ENCODE measurements at regions not wholly inside any gene's neighbourhood (a gene's known extent, or its start where the extent isn't known, plus 50 kb on each side); places are given as distances from the start of the nearest gene placed in this dataset.
"Not testable (repeated sequence)": the region's sequence is repeated elsewhere in the genome, so short reads cannot be mapped to it uniquely, and the experiment has no call there.

DNA sequence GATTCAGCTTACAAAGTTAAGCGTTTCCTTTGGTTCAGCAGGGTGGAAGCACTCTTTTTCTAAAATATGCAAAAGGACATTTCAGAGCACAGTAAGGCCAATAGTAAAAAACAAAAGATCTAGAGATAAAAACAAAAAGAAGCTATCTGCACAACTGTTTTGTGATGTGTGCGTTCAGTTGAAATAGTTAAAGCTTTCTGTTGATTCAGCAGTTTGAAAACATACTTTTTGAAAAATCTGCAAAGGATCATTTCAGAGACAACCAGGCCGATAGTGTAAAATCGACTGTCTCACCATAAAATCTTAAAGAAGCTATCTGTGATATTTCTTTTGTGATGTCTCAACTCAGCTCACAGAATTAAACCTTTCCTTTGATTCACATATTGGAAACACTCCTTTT, 300.0 kb upstream of the ALG10B start:
- DNase-seq (ENCODE audit: low spot score): no peak

DNA sequence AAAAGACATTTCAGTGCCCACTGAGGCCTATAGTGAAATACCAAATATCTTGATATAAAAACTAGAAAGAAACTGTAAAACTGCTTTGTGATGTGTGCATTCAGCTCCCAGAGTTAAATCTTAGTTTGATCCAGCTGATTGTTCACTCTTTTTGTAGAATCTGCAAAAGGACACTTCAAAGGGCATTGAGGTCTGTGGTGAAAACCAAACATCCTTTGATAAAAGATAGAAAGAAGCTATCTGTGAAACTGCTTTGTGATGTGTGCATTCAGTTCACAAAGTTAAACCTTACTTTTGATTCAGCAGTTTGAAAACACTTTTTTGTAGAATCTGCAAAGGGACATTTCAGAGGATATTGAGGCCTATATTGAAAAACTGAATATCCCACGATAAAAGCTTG, 290.7 kb upstream of the ALG10B start:
- DNase-seq (ENCODE audit: low spot score): no peak

DNA sequence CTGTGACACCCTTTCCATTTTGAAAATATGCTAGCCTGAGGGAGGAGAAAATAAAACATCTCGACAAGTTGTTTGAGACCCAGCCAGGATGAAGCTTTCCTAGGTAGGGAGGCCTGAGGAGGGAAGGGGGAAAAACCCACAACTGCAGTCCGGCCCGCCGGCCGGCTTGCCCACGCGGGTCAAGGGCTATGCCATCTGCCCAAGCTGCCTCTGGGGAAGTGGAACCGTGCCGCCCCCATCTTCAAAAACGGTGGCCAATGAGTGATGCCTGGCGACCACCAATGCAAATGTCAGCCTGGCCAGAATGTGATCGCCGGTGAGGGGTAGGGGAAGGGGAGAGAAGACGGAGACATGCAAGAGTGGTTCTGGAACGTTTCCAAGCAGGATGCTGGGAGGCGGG, 263.5 kb upstream of the ALG10B start:
- no peak for DNase-seq (ENCODE audit: low spot score)

DNA sequence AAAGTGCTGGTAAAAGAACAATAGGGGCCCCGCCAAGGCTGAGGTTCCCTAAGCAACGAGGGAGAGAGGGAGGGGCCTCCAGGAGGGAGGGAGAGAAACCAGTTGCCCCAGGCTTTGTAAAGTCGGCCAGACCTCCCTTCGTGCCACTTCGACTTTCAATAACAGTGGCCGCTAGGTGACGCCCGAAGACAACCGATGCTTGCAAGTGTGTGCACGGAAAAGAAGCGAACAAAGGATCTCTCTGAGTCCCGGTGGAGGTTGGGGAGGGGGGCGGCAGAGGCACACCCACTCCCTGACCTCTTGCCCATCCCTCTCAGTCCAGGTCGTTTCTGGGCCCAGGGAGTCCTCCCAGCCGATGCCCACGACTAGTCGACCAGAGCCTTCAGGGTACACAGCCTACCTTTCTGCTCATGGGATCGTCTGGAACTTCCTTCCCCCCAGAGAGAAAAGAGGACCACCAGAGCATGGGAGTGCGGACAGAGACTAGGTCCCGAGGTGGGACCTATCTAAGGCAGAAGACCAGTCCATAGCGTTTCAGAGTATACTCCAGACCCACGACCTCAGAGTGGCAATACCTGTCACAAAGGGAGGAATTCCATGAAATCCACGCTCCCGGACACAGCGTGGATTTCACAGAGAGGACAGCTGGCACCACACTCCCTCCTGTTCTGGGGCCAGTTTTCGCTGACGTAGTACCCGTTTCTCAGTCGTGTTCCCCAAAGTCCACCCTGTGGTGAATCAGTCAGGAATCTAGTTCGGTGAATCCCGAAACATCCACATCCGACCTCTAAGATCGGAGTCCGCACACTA, 262.7 kb upstream of the ALG10B start:
- DNase-seq (ENCODE audit: low spot score): no peak

DNA sequence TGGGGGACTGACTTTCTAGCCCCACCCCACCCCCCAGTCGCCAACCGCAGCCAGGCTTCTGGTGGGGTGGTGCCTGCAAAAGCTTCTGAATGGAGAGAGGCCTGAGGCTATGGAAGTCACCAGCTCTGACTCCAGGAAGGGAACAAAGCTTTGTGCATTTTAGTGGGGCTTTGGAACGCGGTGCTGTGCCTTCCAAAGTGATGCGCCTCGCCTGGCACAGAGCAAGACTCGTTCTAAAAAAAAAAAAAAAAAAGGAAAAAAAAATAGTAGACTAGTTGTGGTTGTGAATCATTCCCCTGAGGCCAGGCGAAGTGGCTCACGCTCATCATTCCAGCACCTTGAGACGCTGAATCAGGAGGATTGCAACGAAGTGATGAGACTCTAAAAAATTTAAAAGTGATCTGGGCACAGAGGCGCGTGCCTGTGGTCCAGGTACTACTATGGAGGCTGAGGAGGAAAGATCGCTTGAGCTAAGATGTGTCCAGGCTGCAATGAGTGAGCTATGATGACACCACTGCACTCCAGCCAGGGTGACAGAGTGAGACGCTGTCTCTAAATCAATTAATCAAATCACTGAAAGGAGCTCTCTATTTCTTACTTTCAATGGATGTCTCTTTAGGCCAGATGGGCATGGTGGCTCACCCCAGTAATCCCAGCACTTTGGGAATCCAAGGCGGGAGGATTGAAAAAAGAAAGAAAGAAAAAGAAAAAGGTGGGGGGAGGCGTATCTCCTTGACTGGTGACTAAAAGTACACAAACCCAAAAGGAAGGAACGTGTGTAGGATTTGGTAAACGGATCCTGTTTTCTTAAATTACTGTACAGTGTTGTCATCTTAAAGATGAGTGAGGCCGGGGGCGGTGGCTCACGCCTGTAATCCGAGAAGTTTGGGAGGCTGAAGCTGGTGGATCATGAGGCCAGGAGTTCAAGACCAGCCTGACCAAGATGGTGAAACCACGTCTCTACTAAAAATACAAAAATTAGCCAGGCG, 259.6 kb upstream of the ALG10B start:
- DNase-seq (ENCODE audit: low spot score): no peak

DNA sequence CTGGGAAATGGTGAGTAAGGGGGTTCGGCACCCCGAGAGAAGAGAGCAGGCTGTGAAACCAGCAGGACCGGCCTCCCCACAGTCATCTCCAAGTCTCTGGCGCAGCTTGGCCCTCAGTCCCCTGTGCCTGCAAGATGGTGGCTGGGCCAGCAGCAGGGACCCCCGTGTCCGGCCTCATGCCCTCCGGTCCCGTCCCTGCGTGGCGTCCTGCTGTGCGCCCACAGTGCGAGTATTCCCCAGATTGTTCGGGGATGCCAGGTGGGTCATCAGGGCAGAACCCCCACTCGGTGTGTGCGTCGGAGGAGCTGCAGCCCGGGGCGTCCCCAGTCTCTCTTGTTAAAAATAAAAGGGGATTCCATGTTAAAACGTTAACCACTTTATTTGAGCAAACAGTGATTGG, 216.9 kb upstream of the ALG10B start:
- DNase-seq (ENCODE audit: low spot score): no peak

DNA sequence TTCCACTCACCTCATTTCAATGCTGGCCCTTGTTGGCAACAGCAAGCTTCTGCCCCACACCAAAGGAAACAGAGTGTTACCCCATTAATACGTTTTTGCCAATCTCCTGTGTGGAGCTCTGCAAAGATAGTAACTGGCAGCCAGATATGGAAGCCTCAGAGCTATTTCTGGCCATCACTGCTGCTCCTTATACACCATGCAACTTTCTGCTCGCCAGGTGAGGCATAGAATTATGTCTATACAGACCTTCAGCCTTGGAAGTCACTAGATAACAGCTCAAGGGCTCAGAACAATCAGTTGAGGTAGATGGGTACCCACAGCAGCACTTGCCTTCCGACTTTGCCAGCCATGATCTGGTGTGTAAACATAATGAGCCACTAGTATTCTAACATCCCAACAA, 214.8 kb upstream of the ALG10B start:
- no peak for DNase-seq (ENCODE audit: low spot score)

DNA sequence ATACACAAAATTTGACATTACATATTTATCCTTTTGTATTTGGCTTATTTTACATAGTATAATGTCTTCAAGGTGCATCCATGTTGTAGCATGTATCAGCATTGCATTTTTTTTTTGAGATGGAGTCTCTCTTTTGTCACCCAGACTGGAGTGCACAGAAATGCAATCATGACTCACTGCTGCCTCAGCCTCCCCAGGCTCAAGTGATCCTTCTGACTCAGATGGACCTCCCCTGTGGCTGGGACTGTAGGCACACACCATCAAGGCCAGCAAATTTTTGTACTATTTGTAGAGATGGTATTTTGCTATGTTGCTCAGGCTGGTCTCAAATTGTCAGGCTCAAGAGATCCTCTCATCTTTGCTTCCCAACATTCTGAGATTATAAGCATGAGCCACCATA, 214.4 kb upstream of the ALG10B start:
- DNase-seq (ENCODE audit: low spot score): no peak

DNA sequence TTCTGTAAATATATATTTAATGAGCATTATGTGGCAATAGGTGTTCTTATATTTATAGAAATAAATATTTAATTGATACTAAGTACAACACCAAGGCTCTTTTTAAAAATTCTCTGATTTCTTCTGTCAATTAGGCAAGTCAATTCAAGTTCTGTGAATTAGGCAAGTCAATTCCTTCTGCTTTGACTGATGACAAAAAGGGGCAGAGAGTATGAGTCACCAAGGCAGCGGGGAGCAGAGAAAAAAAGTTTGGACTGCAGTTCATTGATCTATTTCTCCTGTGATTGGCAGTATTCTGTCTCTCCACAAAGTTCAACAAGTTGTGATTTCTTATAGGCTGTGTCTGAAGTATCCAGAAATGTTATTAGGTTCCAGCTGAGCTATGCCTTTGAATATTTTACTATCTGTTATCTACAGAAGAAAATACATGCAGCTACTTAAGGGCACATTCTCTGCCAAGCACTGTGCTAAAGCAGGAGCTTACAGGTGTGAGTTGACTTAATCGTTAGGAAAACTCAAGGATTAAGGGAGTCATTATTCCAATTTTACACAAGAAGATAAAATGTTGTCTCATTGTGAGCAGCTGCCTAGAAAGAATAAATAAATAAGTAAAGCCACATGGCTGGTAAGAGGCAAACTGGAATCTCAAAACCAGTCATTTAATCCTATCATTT, 206.4 kb upstream of the ALG10B start:
- DNase-seq (ENCODE audit: low spot score): no peak

DNA sequence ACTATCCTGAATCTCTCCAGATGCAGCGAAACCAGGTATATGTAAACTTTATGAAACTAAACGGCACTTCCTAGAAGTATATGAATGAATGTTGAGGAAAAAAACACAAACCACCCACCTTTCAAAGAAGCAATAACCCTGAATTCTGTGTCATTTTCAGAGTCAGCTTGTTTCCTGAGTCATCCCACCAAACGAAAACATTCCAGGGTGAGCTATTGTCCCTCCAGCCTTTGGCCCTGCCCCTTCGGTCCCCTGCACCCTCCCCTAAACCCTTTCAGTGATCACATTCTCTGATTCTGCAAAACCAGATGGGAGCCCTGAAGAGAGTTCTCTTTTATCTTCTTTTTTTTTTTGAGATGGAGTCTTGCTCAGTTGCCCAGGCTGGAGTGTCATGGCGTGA, 202.6 kb upstream of the ALG10B start:
- DNase-seq (ENCODE audit: low spot score): no peak

DNA sequence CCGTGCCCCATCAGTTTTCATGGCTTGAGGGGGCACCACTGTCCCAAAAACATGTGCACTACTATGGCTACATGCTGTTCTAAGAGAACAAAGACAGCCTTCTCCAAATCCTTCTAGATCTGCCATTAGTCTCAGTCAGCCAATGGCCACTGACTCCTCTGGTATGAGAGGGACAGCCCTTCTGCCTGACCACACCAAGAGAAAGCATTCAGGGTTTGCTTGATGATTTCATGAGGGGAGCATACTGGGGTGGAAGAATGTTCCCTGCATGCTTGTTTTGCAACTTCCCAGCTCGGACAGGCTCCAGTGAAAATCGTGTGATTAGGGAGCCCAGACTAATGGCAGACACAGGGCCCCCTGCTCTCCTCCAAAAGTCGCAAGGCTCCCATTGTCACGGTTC, 199.6 kb upstream of the ALG10B start:
- no peak for DNase-seq (ENCODE audit: low spot score)

DNA sequence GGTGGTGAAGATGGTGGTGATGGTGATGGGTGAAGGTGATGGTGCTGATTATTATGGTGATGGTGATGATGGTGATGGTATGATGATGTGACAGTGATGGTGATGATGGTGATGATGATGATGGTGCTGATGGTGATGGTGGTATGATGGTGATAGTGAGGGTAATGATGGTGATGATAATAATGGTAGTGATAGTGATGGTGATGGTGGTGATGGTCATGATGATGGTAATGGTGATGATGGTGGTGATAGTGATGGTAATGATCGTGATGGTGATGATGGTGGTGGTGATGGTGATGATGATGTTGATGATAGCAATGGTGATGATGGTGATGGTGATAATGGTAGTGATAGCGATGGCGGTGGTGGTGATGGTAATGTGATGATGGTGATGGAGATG, 197.9 kb upstream of the ALG10B start:
- DNase-seq (ENCODE audit: low spot score): no peak

DNA sequence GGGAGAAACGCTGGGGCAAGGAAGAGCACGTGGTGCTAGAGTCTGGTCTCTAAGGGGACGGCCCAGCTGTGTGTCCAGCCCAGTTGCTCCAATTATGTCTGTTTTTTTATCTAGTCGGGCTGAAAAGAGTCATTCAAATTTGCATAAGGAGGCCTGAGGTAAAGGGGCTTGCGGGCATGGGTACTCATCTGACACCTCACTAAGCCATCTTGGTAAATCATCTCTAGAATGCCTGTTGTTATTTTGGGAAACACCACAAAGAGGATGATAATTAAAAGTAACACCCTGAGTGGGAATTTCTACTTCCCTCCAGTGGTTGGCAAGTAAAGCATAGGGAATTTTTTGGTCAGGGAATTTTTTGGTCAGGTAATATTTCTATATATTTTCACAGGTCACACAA, 196.1 kb upstream of the ALG10B start:
- DNase-seq (ENCODE audit: low spot score): no peak

DNA sequence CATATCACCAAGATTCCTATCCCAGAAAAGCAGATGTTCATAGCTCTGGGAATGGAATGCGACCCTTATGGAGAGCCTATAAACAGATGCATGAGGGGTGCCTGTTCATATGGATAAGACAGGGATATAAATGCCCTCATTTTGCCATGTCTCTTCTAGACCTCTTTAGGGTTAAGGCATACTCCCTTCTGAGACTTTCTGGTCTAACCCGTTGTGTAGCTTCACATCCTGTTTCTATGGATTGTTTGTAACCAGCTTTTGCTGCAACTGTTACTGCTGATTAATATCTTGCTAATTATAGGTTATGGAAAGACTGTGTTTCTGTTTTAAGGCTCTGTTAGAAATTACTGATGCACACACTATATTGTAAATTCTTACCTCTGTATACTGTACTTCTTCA, 193.5 kb upstream of the ALG10B start:
- not testable (repeated sequence) for DNase-seq (ENCODE audit: low spot score)

DNA sequence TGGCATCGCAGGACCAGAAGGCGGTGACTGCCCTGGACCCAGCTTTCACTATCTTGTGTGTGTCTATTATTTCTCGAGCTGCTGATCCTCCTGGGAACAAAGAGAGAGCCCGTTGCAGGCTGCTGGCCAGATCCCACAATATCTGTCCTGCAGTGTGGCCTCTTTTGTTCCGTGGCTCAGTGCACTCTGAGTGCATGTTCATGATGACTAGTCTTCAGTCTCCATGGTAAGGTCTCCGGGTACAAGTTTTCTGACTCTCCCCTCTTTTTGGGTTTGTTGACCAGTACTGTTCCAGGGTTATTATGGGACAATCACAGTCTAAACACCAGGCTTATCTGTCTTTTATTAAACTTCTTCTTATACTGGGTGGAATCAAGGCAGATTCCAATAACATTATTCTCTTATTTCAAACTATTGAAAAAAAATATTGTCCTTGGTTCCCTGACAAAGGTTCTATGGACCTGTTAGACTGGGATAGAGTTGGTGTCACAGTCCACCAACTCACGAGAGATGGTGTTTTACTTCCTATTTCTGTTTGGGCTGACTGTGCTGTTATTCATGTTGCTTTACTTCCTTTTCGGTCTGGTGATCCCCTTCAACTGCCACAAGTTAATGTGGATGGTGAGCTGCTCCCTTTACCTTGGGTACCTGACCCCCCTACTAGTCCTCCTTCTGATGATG, 192.9 kb upstream of the ALG10B start:
- DNase-seq (ENCODE audit: low spot score): no peak

DNA sequence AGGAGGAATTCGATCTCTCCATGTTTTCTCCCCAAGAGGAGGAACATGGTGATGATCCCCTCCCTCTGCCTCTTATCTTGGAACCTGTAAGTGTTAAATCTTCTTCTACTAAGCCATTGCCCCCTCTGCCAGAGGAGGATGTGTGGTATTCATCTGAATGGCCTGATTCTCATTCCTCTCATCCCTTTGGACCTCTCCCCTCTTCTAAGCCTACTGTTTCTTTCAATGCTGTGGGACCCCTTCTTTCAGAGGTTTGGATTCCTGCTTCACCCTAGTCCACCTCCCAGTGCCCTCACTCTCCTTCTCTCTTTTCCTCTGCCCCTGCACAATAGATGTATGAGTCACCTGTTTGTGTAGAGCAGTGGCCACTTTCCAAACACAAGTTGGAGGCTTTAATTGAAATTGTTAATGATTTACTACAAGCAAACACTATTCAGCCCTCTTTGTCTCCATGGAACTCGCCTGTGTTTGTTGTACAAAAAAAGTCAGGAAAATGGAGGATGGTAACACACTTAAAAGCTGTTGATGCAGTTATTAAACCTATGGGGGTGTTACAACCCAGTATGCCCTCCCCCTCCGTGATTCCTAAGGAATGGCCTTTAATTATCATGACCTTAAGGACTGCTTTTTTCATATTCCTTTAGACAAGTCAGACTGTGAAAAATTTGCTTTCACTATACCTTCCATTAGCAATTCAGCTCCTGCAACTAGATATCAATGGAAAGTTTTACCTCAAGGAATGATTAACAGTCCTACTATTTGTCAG, 192.1 kb upstream of the ALG10B start:
- DNase-seq (ENCODE audit: low spot score): no peak

DNA sequence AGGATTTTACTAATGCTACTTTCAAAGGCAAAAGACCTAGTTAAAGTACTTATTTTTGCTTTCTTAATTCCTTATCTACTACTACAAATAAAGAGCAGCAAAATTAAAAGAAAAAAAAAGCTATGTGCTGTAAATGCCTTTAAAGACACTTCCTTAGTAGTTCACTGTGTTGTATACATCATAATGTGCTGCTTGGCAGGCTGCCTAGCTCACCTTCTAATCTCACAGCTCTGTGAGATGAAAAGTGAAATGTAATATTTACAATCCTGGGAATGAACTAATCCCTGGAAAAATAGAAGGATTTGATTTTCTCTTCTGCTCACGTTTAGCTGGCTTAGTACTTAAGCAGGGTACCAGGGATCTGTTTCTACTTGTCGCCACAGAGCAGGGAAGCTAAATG, 184.4 kb upstream of the ALG10B start:
- no peak for DNase-seq (ENCODE audit: low spot score)

DNA sequence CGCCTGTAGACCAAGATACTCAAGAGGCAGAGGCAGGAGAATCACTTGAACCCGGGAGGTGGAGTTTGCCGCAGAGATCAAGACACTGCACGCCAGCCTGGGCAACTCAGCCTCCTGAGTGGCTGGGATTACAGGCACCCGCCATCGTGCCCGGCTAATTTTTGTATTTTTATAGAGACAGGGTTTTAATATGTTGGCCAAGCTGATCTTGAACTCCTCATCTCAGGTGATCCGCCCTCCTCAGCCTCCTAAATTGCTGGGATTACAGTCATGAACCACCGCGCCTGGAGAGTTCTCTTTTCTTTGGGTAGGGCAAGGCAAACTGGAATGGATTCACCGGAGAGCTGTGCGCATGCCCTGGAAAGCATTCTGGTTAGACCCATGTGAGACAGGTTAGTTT, 179.3 kb upstream of the ALG10B start:
- no peak for DNase-seq (ENCODE audit: low spot score)

DNA sequence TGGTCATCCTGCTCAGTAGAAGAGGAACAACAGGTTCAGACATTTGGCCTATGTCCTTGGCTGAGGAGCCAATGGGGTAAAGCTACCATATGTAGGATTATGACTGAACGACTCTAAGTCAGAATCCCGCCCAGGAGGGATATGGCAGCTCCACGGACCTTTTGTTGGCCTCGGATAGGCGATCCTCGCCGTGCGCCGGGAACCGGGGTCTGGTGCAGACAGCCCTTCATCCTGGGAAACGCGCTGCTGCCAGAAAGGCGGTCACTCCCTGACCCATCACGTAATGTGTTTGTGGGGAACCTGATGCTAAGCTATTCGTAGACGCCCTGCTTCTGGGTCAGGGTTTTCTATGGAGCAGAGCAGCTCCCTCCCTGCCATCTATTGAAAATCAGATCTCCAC, 178.9 kb upstream of the ALG10B start:
- no peak for DNase-seq (ENCODE audit: low spot score)

DNA sequence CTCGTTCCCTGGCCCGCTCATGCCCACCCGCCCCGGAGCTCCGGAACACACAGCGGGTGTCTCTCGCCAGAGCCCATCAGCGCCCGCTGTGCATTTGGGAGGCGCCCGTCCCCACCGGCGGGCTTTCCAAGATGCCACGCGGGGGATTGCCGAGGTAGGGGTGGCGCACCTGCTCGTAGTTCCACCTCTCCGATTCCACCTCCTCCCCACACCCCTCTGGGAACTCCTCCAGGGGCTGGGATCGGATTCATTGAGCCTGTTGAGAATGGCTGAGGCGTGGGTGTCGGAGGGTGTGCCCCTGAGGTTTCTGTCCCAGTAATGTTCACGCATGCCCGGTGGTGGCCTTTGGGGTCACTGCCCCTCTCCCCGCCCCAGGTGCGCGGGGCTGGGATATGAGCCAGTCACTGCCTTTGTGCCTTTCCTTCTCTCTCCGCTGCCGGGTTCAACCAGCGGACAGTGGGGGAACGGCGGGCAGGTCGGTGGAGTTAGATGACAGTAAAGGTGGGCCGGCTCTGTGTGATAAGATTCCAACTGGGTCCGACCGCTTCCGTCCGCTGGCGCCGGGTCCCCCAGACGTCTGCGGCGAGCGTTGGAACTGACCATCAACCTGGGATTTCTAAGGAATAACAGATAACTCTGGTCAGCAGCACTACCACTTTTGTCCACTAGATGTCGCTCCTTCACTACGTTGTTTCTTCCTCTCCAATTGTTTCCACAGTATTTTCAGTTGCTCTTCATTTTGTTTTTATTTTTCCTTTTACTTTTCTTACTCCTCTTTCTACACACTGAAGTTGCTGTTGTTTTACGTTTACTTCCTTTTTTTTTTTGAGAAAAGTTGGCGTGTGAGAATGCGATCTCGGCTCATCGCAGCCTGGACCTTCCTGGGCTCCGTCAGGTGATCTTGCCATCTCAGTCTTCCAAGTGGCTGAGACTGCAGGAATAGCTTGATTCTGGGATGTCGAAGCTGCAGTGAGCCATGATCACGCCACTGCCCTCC, 178.1 kb upstream of the ALG10B start:
- peak; percentile 61 for DNase-seq (ENCODE audit: low spot score)
